ENCODE measurements at regions not wholly inside any gene's neighbourhood (a gene's known extent, or its start where the extent isn't known, plus 50 kb on each side); places are given as distances from the start of the nearest gene placed in this dataset.

- H3K36me3 ChIP-seq (replicated peaks in 1 of 2; ENCODE audit: control insufficient read depth in 1 of 2, insufficient read depth in 2 of 2, low read length in 2 of 2), result no peaks in the 10 kb centered on the region
- intact Hi-C loops (cut with micrococcal nuclease), result no loop called here
- no peak overlapping the region for H3K4me3 ChIP-seq (replicated peaks in 1 of 3; ENCODE audit: low read depth in 2 of 3, low read length in 3 of 3)
- peaks cover 2 to 6% (median 5%) of the 10 kb centered on the region in 3 donors for H3K27me3 Mint-ChIP-seq (ENCODE audit: low read depth in 3 of 3)
- H3K27me3 ChIP-seq (ENCODE audit: control insufficient read depth in 2 of 2, insufficient read depth in 2 of 2, low read length in 2 of 2), result no peaks in the 10 kb centered on the region
- no peak overlapping the region for H3K4me3 Mint-ChIP-seq
- 100% methylated on average over 1 of the region's 2 CpGs for WGBS (ENCODE audit: insufficient coverage)
- no peak for TF ChIP-seq CTCF (IDR thresholded peaks at IDR 0.05)
- no peaks in the 10 kb centered on the region for H3K9me3 ChIP-seq (replicated peaks in 1 of 2; ENCODE audit: control insufficient read depth in 1 of 2, insufficient read depth in 1 of 2, low read length in 2 of 2)
- no peak overlapping the region for H3K4me2 ChIP-seq (replicated peaks; ENCODE audit: extremely low read depth, low read length, poor library complexity, severe bottlenecking)
- H3K36me3 Mint-ChIP-seq, result no peaks in the 10 kb centered on the region
- no peaks in the 10 kb centered on the region for H3K4me1 Mint-ChIP-seq
- H3K27ac ChIP-seq (ENCODE audit: low read depth in 1 of 2, low read length in 2 of 2), result no peak overlapping the region
- H3K27ac Mint-ChIP-seq, result no peak overlapping the region
- no peaks in the 10 kb centered on the region for H3K79me2 ChIP-seq (ENCODE audit: insufficient read depth, low read length)
- no peaks in the 10 kb centered on the region for H3K4me1 ChIP-seq (ENCODE audit: control insufficient read depth in 1 of 2, insufficient read depth in 2 of 2, low read length in 2 of 2)
- peaks cover 0 to 11% (median 3%) of the 10 kb centered on the region in 7 donors for H3K9me3 Mint-ChIP-seq
- H3K9ac ChIP-seq (ENCODE audit: insufficient read depth, low read length, poor library complexity, severe bottlenecking), result no peak overlapping the region
- no peaks in the 10 kb centered on the region for H4K20me1 ChIP-seq (ENCODE audit: insufficient read depth, low read length)
- H2AFZ ChIP-seq (ENCODE audit: insufficient read depth, low read depth, low read length, poor library complexity, severe bottlenecking), result no peak overlapping the region
- no peak for DNase-seq
These were observed 253.1 kb upstream of the LYZL1 start for GRCh38 chr10:29035721-29036120.

GRCh38 chr10:29037348-29038113 lies 251.3 kb upstream of the LYZL1 start:
- TF ChIP-seq CTCF (IDR thresholded peaks at IDR 0.05), result no peak
- Histone ChIP-seq H3K27ac (ENCODE audit: low read depth in 1 of 2, low read length in 2 of 2) (no peak overlapping the region), H3K79me2 (ENCODE audit: insufficient read depth, low read length) (no peaks in the 10 kb centered on the region), H3K4me2 (replicated peaks; ENCODE audit: extremely low read depth, low read length, poor library complexity, severe bottlenecking) (no peak overlapping the region), H3K36me3 (replicated peaks in 1 of 2; ENCODE audit: control insufficient read depth in 1 of 2, insufficient read depth in 2 of 2, low read length in 2 of 2) (no peaks in the 10 kb centered on the region), H3K27me3 (ENCODE audit: control insufficient read depth in 2 of 2, insufficient read depth in 2 of 2, low read length in 2 of 2) (no peaks in the 10 kb centered on the region), H4K20me1 (ENCODE audit: insufficient read depth, low read length) (no peaks in the 10 kb centered on the region), H3K9me3 (replicated peaks in 1 of 2; ENCODE audit: control insufficient read depth in 1 of 2, insufficient read depth in 1 of 2, low read length in 2 of 2) (no peaks in the 10 kb centered on the region), H3K9ac (ENCODE audit: insufficient read depth, low read length, poor library complexity, severe bottlenecking) (no peak overlapping the region), H3K4me3 (replicated peaks in 1 of 3; ENCODE audit: low read depth in 2 of 3, low read length in 3 of 3) (no peak overlapping the region), H3K4me1 (ENCODE audit: control insufficient read depth in 1 of 2, insufficient read depth in 2 of 2, low read length in 2 of 2) (no peaks in the 10 kb centered on the region), H2AFZ (ENCODE audit: insufficient read depth, low read depth, low read length, poor library complexity, severe bottlenecking) (no peak overlapping the region)
- H3K36me3 Mint-ChIP-seq, result no peaks in the 10 kb centered on the region
- peaks cover 0 to 14% (median 3%) of the 10 kb centered on the region in 7 donors for H3K9me3 Mint-ChIP-seq
- peaks cover 2 to 6% (median 5%) of the 10 kb centered on the region in 3 donors for H3K27me3 Mint-ChIP-seq (ENCODE audit: low read depth in 3 of 3)
- H3K4me3 Mint-ChIP-seq, result no peak overlapping the region
- H3K27ac Mint-ChIP-seq, result no peak overlapping the region
- intact Hi-C loops (cut with micrococcal nuclease), result no loop called here
- 94% methylated on average over 7 of the region's 12 CpGs for WGBS (ENCODE audit: insufficient coverage)
- H3K4me1 Mint-ChIP-seq, result no peaks in the 10 kb centered on the region
- no peak for DNase-seq
